ENCODE measurements at regions not wholly inside any gene's neighbourhood (a gene's known extent, or its start where the extent isn't known, plus 50 kb on each side); places are given as distances from the start of the nearest gene placed in this dataset.

GRCh38 chr7:136134503-136134902, 157.3 kb upstream of the MTPN start:
- TF ChIP-seq, protein P1, sequence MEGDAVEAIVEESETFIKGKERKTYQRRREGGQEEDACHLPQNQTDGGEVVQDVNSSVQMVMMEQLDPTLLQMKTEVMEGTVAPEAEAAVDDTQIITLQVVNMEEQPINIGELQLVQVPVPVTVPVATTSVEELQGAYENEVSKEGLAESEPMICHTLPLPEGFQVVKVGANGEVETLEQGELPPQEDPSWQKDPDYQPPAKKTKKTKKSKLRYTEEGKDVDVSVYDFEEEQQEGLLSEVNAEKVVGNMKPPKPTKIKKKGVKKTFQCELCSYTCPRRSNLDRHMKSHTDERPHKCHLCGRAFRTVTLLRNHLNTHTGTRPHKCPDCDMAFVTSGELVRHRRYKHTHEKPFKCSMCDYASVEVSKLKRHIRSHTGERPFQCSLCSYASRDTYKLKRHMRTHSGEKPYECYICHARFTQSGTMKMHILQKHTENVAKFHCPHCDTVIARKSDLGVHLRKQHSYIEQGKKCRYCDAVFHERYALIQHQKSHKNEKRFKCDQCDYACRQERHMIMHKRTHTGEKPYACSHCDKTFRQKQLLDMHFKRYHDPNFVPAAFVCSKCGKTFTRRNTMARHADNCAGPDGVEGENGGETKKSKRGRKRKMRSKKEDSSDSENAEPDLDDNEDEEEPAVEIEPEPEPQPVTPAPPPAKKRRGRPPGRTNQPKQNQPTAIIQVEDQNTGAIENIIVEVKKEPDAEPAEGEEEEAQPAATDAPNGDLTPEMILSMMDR (IDR thresholded peaks at IDR 0.05): no peak
- no peaks in the 10 kb centered on the region for H3K36me3 ChIP-seq
- no peaks in the 10 kb centered on the region for H3K9me3 ChIP-seq
- ATAC-seq: no peak
- H3K27me3 ChIP-seq (ENCODE audit: low read depth): no peaks in the 10 kb centered on the region
- intact Hi-C loops (cut with DNase I): no loop called here
- no peaks in the 10 kb centered on the region for H3K4me1 ChIP-seq
- no peak overlapping the region for H3K27ac ChIP-seq
- no peak overlapping the region for H3K4me3 ChIP-seq
- DNase-seq: no peak

DNA sequence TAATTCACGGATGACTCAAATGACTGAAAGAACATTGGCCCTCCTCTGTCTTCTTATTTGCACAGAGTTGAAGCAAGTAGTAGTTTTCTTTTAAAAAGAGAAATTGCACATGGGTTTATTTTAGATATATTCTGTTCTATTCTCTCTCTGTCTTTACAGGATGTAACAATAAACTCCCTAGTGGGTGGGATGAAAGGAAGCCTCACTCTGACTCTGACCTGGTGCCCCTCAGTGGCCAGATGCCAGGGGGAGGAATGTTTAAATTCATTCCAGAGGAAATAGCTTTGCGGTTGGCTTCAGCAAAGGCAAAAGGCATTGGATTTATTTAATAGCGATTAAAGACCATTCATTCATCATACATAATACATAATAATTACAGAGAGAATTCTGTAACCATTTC, 156.4 kb upstream of the MTPN start:
- no peak overlapping the region for H3K27ac ChIP-seq
- H3K4me3 ChIP-seq: no peak overlapping the region
- no peaks in the 10 kb centered on the region for H3K4me1 ChIP-seq
- no peaks in the 10 kb centered on the region for H3K36me3 ChIP-seq
- DNase-seq (no peak), ATAC-seq (no peak)
- intact Hi-C loops (cut with DNase I): no loop called here
- TF ChIP-seq, protein P1 (IDR thresholded peaks at IDR 0.05): no peak
- H3K9me3 ChIP-seq: no peaks in the 10 kb centered on the region
- H3K27me3 ChIP-seq (ENCODE audit: low read depth): no peaks in the 10 kb centered on the region

GRCh38 chr7:136131304-136131630, 154.1 kb upstream of the MTPN start:
- DNase-seq: no peak
- Histone ChIP-seq H3K27ac (no peak overlapping the region), H3K36me3 (no peaks in the 10 kb centered on the region), H3K27me3 (ENCODE audit: low read depth) (no peaks in the 10 kb centered on the region), H3K4me3 (no peak overlapping the region), H3K9me3 (no peaks in the 10 kb centered on the region), H3K4me1 (no peaks in the 10 kb centered on the region)
- no peak for ATAC-seq
- TF ChIP-seq, protein P1 (IDR thresholded peaks at IDR 0.05): no peak
- intact Hi-C loops (cut with DNase I): no loop called here

DNA sequence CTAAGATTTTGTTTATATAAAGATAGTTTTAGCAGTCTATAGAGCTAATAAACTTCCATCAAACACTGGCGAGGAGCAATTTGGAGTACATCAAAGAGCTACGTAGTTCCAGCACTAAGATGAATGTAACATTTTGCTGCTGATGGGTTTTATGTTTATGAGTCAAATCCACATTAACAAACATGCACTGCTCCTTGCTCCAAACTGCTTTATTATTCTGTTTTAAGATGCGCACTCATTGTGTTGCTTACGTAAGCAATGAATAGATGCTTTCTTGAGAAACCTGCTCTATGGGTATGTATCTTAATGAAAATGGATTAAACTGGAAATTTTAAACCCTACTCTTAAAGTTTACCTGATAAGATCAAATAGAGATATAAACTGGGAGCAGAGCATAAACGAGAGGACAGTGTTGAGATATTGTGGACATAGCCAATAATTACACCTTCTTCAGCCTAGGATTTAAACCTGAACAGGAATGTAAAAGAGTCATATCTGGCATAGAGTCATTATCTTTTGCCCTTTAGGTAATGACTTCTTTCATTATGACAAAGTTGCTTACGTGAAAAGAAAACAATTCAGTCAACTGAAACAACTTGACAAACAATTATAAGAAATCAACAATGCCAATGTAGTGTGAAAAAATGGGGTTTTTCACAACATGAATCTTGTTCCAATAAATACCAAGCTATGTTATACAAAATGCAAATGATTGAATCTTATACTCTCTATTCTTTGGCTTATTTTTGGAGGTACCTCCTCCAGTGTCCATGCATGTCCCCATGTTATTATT, 153.5 kb upstream of the MTPN start:
- no peak for ATAC-seq
- intact Hi-C loops (cut with DNase I): no loop called here
- TF ChIP-seq, protein P1 (IDR thresholded peaks at IDR 0.05): no peak
- Histone ChIP-seq H3K4me1 (no peaks in the 10 kb centered on the region), H3K9me3 (no peaks in the 10 kb centered on the region), H3K4me3 (no peak overlapping the region), H3K27ac (no peak overlapping the region), H3K27me3 (ENCODE audit: low read depth) (no peaks in the 10 kb centered on the region), H3K36me3 (no peaks in the 10 kb centered on the region)
- DNase-seq: no peak

DNA sequence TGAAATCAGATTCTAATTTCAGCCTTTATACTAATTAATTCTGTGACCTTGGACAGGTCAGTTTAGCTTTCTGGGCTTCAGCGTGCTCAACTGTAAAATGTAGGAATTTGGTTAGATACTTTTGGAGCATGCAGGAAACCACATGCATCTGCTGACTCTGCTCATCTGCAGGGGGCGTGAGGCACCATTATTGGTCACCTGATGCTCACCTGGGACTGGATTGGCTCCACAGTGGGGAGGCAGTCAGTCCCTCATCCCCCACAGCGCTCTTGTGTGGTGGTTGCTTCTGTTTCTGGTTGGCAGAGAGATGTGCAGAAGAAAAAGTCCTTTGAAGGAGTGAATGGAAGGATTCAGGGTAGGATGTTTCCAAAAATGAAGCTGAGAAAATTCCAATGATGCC, 150.9 kb upstream of the MTPN start:
- TF ChIP-seq, protein P1 (IDR thresholded peaks at IDR 0.05): no peak
- Histone ChIP-seq H3K27me3 (ENCODE audit: low read depth) (no peaks in the 10 kb centered on the region), H3K9me3 (no peaks in the 10 kb centered on the region), H3K4me1 (no peaks in the 10 kb centered on the region), H3K36me3 (no peaks in the 10 kb centered on the region), H3K4me3 (no peak overlapping the region), H3K27ac (no peak overlapping the region)
- DNase-seq (no peak), ATAC-seq (no peak)
- intact Hi-C loops (cut with DNase I): no loop called here
